Natural killer cell (primary cell): ENCODE measurements at regions not wholly inside any gene's neighbourhood (a gene's known extent, or its start where the extent isn't known, plus 50 kb on each side); places are given as distances from the start of the nearest gene placed in this dataset.

Source experiments
- ATAC-seq, 3 donors: fragments of 150-1000 bp in 2 of 3; fragments of 200-7000 bp in 1 of 3; cut with Tn5 transposase; 1 replicate in 1 of 3; 2 replicates in 2 of 3; pipeline ENCODE4 v1.10.0; 2021; ENCODE audit warnings: mild to moderate bottlenecking in 2 of 3, moderate library complexity in 2 of 3
- DNase-seq, 2 donors: peaks; one replicate each; pipeline versions ENCODE4 v3.0.0 to v3.0.0-alpha.2; 2013 to 2021; ENCODE audit warnings: mixed read lengths in 1 of 2
- H3K27ac ChIP-seq: one replicate; pipeline ENCODE4 v1.5.1; 2013; ENCODE audit warnings: mild to moderate bottlenecking, low read length
- H3K27me3 ChIP-seq: one replicate; pipeline ENCODE4 v1.6.1; 2013; ENCODE audit warnings: low read length; ENCODE audit not compliant: control insufficient read depth, insufficient read depth
- H3K36me3 ChIP-seq: one replicate; pipeline ENCODE4 v1.6.1; 2013; ENCODE audit warnings: low read length; ENCODE audit not compliant: control insufficient read depth, insufficient read depth
- H3K4me1 ChIP-seq: one replicate; pipeline ENCODE4 v1.6.1; 2013; ENCODE audit warnings: low read length; ENCODE audit not compliant: control insufficient read depth, insufficient read depth
- H3K4me3 ChIP-seq: one replicate; pipeline ENCODE4 v1.5.1; 2013; ENCODE audit warnings: low read length
- H3K9me3 ChIP-seq: one replicate; pipeline ENCODE4 v1.6.1; 2013; ENCODE audit warnings: low read length; ENCODE audit not compliant: control insufficient read depth, insufficient read depth
- H3K27ac Mint-ChIP-seq, 2 donors: one replicate each; pipeline ENCODE4 v1.8.0; 2022; ENCODE audit warnings: mild to moderate bottlenecking in 2 of 2, mixed read lengths in 2 of 2, moderate library complexity in 1 of 2
- H3K27me3 Mint-ChIP-seq, 2 donors: one replicate each; pipeline ENCODE4 v1.8.0; 2022; ENCODE audit warnings: low read depth in 2 of 2, mixed read lengths in 2 of 2
- H3K36me3 Mint-ChIP-seq: one replicate; pipeline ENCODE4 v1.8.0; 2022; ENCODE audit warnings: mixed read lengths
- H3K4me1 Mint-ChIP-seq, 2 donors: one replicate each; pipeline ENCODE4 v1.8.0; 2022; ENCODE audit warnings: mixed read lengths in 2 of 2
- H3K4me3 Mint-ChIP-seq: one replicate; pipeline ENCODE4 v1.8.0; 2022; ENCODE audit warnings: mild to moderate bottlenecking, moderate library complexity, mixed read lengths
- H3K9me3 Mint-ChIP-seq, 2 donors: one replicate each; pipeline ENCODE4 v1.8.0; 2022; ENCODE audit warnings: mixed read lengths in 2 of 2
- WGBS: methylation state at CpG from one replicate; pipeline ENCODE4 v1.1.7; 2013; ENCODE audit warnings: missing lambda C conversion rate; ENCODE audit not compliant: insufficient coverage; 5-methylcytosine and 5-hydroxymethylcytosine counted together
- intact Hi-C: fragments of 100-400 bp; cut with micrococcal nuclease; formaldehyde crosslinking; loops from one replicate; pipeline ENCODE4 v1.14.2; 2022
- TF ChIP-seq, protein P1 (sequence below): fragments of 200-600 bp; IDR thresholded peaks from one replicate; pipeline ENCODE4 v1.8.0; 2022; ENCODE audit warnings: antibody characterized with exemption

DNA sequence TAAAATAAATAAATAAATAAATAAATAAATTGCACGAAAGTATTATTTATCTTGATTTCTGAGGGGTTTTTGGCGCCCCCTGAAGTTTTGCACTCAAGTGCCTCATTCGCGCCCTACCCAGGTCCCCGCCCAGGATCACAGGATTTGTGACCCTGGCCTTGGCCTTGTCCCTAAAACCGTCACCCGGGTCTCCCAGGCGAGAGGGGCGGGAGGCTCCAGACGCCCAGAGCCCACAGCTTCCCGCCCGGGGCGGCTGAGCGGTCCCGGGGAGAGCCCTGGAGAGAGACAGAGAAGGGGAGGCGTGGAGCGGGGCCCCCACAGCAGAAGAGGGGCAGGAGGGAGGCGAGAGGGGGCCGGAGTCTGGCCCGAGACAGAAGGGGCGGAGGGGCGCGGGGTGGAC, 91.8 kb upstream of the CASZ1 start:
- DNase-seq = no peak
- Histone ChIP-seq H3K27ac (no peak overlapping the region), H3K27me3 (peaks cover 11% of the 10 kb centered on the region), H3K9me3 (no peaks in the 10 kb centered on the region), H3K4me1 (peaks cover 3% of the 10 kb centered on the region), H3K36me3 (no peaks in the 10 kb centered on the region), H3K4me3 (no peak overlapping the region)
- H3K9me3 Mint-ChIP-seq = no peaks in the 10 kb centered on the region
- no peak for ATAC-seq
- H3K36me3 Mint-ChIP-seq = no peaks in the 10 kb centered on the region
- no peaks in the 10 kb centered on the region for H3K4me1 Mint-ChIP-seq
- H3K4me3 Mint-ChIP-seq = no peak overlapping the region
- H3K27ac Mint-ChIP-seq = no peak overlapping the region
- H3K27me3 Mint-ChIP-seq = peaks cover 40 to 42% of the 10 kb centered on the region in 2 donors
- intact Hi-C loops = no loop called here
- TF ChIP-seq, protein P1, sequence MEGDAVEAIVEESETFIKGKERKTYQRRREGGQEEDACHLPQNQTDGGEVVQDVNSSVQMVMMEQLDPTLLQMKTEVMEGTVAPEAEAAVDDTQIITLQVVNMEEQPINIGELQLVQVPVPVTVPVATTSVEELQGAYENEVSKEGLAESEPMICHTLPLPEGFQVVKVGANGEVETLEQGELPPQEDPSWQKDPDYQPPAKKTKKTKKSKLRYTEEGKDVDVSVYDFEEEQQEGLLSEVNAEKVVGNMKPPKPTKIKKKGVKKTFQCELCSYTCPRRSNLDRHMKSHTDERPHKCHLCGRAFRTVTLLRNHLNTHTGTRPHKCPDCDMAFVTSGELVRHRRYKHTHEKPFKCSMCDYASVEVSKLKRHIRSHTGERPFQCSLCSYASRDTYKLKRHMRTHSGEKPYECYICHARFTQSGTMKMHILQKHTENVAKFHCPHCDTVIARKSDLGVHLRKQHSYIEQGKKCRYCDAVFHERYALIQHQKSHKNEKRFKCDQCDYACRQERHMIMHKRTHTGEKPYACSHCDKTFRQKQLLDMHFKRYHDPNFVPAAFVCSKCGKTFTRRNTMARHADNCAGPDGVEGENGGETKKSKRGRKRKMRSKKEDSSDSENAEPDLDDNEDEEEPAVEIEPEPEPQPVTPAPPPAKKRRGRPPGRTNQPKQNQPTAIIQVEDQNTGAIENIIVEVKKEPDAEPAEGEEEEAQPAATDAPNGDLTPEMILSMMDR = no peak
- 6% methylated on average over 23 of the region's 23 CpGs for WGBS

DNA sequence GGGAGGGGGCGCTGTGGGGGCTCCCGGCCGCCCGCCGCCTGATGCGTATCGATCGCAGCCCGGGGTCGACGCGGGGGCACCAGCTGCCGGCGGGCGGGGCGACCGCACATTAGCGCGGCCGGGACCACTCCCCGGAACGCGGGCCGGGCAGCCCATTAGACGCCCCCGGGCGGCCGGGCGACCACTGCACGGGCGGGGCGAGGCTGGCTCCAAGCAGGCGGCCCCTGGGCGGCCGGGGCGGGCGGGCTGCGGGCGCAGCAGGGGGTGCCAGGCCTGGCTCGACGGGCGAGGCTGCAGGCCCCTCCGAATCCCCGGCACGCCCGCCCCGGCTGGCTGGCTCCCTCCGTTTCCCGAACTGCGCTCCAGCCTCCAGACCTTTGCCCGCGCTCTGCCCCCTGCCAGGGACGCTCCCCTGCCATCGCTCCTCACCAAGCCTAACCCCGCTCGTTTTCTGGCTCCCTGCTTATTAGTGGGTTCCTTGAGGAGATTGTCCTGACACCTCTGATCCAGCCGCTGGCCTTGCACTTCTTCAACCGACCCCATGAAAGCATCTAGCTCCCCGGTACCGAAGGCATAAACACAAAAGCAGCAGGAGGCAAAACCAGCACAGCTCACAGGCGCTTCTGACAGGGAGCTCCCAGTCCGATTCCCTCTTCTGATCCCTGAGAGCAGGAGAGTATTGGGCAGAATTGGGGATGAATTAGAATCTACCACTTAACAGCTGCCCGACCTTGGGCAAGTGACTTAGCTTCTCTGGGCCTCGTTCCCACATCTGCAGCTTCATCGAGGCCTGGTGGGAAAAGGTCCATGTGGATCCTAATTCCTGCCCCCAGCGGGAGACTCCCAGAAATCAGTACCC, 92.6 kb upstream of the CASZ1 start:
- Histone ChIP-seq H3K9me3 (no peaks in the 10 kb centered on the region), H3K36me3 (no peaks in the 10 kb centered on the region), H3K27me3 (peaks cover 11% of the 10 kb centered on the region), H3K4me1 (peaks cover 3% of the 10 kb centered on the region), H3K4me3 (no peak overlapping the region), H3K27ac (no peak overlapping the region)
- no peak for DNase-seq
- peaks cover 40% of the 10 kb centered on the region in 2 donors for H3K27me3 Mint-ChIP-seq
- H3K27ac Mint-ChIP-seq = no peak overlapping the region
- peak overlapping the region; percentile 52 for H3K4me3 Mint-ChIP-seq
- H3K36me3 Mint-ChIP-seq = no peaks in the 10 kb centered on the region
- TF ChIP-seq, protein P1 = no peak
- no peaks in the 10 kb centered on the region for H3K4me1 Mint-ChIP-seq
- intact Hi-C loops = no loop called here
- no peak for ATAC-seq
- no peaks in the 10 kb centered on the region for H3K9me3 Mint-ChIP-seq
- WGBS = 32% methylated on average over 66 of the region's 66 CpGs

DNA sequence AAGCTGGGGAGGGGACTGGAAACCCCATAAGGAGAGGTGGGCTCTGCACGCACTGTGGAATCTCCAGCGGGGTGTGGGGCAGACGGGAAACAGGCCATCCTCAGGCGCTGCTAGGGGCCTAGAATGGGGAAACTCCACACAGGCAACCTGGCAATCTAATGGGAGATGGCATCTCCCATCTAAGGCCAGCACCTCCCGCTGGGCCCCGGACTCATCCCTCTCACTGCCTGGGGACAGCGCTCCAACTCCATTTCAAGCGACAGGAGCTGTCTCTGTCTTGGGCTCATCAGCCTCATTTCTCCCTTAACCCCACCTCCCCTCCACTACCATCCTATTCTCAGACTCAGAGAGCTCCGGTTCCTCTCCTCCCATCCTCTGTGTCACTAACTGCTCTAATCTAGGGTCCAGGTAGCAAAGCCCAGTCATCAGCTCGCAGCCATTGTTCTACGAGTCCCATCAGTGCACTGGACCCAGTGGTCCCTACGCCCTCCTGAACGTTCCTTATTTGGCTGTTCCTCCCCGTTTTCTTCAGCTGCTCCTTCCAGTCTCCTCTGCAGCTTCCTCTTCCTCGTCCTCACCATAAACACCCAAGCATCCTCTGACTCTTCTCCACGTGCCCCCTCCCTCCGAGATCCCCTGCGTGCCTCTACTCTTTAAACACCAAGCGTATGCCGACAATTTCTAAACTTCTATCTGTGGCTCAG, 93.4 kb upstream of the CASZ1 start:
- H3K4me1 Mint-ChIP-seq = no peaks in the 10 kb centered on the region
- intact Hi-C loops = no loop called here
- H3K27ac ChIP-seq = no peak overlapping the region

More for the DNA sequence above, 93.4 kb upstream of the CASZ1 start:
- peaks cover 3% of the 10 kb centered on the region for H3K4me1 ChIP-seq
- WGBS = 61% methylated on average over 20 of the region's 20 CpGs
- Mint-ChIP-seq H3K4me3 (no peak overlapping the region), H3K27me3 (peaks cover 38 to 40% of the 10 kb centered on the region in 2 donors), H3K27ac (no peak overlapping the region), H3K36me3 (no peaks in the 10 kb centered on the region), H3K9me3 (no peaks in the 10 kb centered on the region)
- DNase-seq (no peak), ATAC-seq (no peak)
- no peaks in the 10 kb centered on the region for H3K9me3 ChIP-seq
- no peaks in the 10 kb centered on the region for H3K36me3 ChIP-seq
- TF ChIP-seq, protein P1 = no peak
- H3K4me3 ChIP-seq = no peak overlapping the region
- peaks cover 11% of the 10 kb centered on the region for H3K27me3 ChIP-seq
